ENCODE measurements at regions not wholly inside any gene's neighbourhood (a gene's known extent, or its start where the extent isn't known, plus 50 kb on each side); places are given as distances from the start of the nearest gene placed in this dataset.

DNA sequence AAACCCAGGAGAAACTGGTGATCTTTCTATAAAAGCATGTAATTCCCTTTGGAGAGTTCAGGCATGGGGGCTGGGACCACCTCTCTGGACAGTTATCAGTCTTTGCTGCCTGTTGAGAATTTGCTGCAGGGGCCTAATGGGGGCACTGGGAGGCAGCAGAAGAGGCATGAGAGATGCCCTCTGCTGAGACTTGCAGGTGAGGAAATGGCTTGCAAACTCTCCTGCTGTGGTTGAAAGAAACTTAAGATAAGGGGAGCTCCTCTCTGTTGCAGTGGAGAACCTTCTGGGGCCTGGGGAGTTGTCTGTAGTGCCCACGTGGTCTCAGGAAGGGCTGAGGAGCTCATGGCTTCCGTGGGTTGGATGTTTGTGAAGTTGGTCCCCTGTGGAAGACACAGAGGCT, 301.1 kb upstream of the FOXF1 start:
- no peaks in the 10 kb centered on the region for H3K36me3 ChIP-seq
- H3K4me1 ChIP-seq: peaks cover 12% of the 10 kb centered on the region
- no peaks in the 10 kb centered on the region for H3K27me3 ChIP-seq
- no peaks in the 10 kb centered on the region for H3K9me3 ChIP-seq (replicated peaks)
- H3K4me3 ChIP-seq: no peak overlapping the region
- no peak for DNase-seq
- H3K27ac ChIP-seq: no peak overlapping the region

GRCh38 chr16:86210403-86211193, 299.7 kb upstream of the FOXF1 start:
- no peaks in the 10 kb centered on the region for H3K36me3 ChIP-seq
- H3K27ac ChIP-seq: no peak overlapping the region
- DNase-seq: no peak
- H3K4me1 ChIP-seq: peaks cover 7% of the 10 kb centered on the region
- no peaks in the 10 kb centered on the region for H3K9me3 ChIP-seq (replicated peaks)
- no peaks in the 10 kb centered on the region for H3K27me3 ChIP-seq
- H3K4me3 ChIP-seq: no peak overlapping the region

GRCh38 chr16:86211265-86211664, 299.1 kb upstream of the FOXF1 start:
- Histone ChIP-seq H3K4me1 (no peaks in the 10 kb centered on the region; the same call in 1 of the 2 replicates), H3K27ac (no peak overlapping the region), H3K36me3 (no peaks in the 10 kb centered on the region), H3K27me3 (no peaks in the 10 kb centered on the region), H3K9me3 (replicated peaks) (no peaks in the 10 kb centered on the region), H3K4me3 (no peak overlapping the region)
- DNase-seq: no peak

DNA sequence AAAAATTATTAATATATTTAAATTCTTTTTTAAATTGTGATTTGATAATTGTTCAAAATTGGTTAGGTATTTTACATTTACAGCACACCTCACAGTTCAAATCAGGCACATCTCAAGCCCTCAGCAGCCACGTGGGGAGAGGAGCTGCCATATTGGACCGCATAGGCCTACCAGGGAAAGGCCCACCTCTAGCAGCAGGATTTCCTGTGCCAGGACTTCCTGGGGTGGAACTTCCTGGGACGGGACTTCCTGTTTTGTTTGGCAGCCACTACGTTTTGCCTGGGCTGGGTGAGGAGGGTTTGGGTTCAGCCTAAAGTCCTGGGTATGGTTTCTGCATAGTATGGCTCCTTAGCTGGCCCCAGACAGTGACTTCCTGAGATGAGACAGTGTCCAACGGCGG, 298.5 kb upstream of the FOXF1 start:
- H3K27me3 ChIP-seq: no peaks in the 10 kb centered on the region
- H3K9me3 ChIP-seq (replicated peaks): no peaks in the 10 kb centered on the region
- DNase-seq: no peak
- no peak overlapping the region for H3K4me3 ChIP-seq
- H3K27ac ChIP-seq: no peak overlapping the region
- H3K4me1 ChIP-seq: no peaks in the 10 kb centered on the region; the same call in 1 of the 2 replicates
- no peaks in the 10 kb centered on the region for H3K36me3 ChIP-seq

- Histone ChIP-seq H3K4me1 (no peaks in the 10 kb centered on the region; the same call in 1 of the 2 replicates), H3K27ac (no peak overlapping the region), H3K36me3 (no peaks in the 10 kb centered on the region), H3K4me3 (no peak overlapping the region), H3K27me3 (no peaks in the 10 kb centered on the region), H3K9me3 (replicated peaks) (no peaks in the 10 kb centered on the region)
- no peak for DNase-seq
Measured at GRCh38 chr16:86212706-86213436, 297.5 kb upstream of the FOXF1 start.

- Histone ChIP-seq H3K9me3 (replicated peaks) (no peaks in the 10 kb centered on the region), H3K4me3 (no peak overlapping the region), H3K27me3 (no peaks in the 10 kb centered on the region), H3K27ac (no peak overlapping the region), H3K36me3 (no peaks in the 10 kb centered on the region), H3K4me1 (no peaks in the 10 kb centered on the region; the same call in 1 of the 2 replicates)
- DNase-seq: no peak
Measured at GRCh38 chr16:86213437-86214205, 296.7 kb upstream of the FOXF1 start.

GRCh38 chr16:86214326-86215232, 295.7 kb upstream of the FOXF1 start:
- no peaks in the 10 kb centered on the region for H3K27me3 ChIP-seq
- H3K9me3 ChIP-seq (replicated peaks): no peaks in the 10 kb centered on the region
- DNase-seq: no peak
- no peaks in the 10 kb centered on the region for H3K36me3 ChIP-seq
- no peak overlapping the region for H3K27ac ChIP-seq
- H3K4me1 ChIP-seq: no peaks in the 10 kb centered on the region; the same call in 1 of the 2 replicates
- H3K4me3 ChIP-seq: no peak overlapping the region

DNA sequence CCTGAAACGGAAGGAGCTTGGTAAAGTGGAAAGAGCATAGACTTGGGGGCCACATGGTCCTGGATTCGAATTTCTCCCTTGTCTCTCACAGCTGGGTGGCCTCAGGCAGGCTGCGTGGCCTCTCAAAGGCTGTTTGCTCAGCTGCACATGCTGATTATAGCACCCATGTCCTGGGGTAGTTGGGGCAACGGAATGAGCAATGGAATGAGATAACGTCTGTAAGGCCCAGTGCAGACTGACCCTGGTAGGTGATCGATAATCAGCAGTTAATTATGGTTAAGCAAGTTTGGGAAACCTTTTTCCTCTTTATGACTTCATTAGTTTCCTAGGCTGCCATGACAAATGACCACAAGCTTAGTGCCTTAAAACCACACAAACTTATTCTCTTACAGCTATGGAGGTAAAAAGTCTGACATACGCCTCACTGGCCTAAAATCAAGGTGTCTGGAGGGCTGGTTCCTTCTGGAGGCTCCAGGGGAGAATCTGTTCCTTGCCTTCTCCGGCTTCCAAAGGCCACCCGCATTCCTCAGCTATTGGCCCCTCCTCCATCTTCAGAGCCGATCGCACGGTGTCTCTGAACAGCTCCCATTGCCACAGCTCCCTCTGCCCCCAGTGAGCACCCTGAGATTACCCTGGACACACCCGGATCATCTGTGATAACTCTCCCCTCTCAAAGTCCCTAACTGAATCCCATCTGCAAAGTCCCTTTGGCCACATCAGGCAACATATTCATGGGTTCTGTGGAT, 294.9 kb upstream of the FOXF1 start:
- H3K4me1 ChIP-seq: no peaks in the 10 kb centered on the region; the same call in 1 of the 2 replicates
- H3K27ac ChIP-seq: no peak overlapping the region
- DNase-seq: no peak
- H3K27me3 ChIP-seq: no peaks in the 10 kb centered on the region
- no peaks in the 10 kb centered on the region for H3K36me3 ChIP-seq
- H3K4me3 ChIP-seq: no peak overlapping the region
- no peaks in the 10 kb centered on the region for H3K9me3 ChIP-seq (replicated peaks)

DNA sequence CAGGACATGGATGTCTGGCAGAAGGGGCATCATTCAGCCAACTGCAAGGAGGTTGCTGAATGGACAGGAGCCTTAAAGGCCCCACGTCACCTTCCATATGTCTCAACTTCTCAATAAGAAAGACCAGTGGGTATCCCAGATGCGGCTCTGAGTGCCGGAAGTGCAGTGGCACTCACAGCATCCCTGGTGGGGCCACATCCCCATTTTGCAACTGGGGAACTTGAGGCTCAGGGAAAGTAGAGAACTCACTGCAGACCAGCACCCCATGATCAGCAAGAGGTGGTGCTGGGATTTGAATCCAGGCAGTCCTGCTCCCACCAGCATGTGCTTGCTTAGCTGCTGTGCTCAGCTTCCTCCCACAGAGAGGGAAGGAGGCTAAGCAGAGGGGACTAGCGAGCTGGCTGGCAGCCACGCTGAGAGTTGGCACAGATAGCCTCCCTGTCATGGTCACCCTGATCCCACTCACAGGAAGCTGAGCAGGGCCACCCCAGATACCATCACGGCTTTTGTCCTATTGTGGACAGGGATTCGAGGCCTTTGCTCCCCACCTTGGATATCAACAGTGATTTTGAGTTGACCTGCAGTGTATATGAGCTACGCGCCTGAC, 294.2 kb upstream of the FOXF1 start:
- Histone ChIP-seq H3K27ac (no peak overlapping the region), H3K9me3 (replicated peaks) (no peaks in the 10 kb centered on the region), H3K36me3 (no peaks in the 10 kb centered on the region), H3K27me3 (no peaks in the 10 kb centered on the region), H3K4me3 (no peak overlapping the region), H3K4me1 (no peaks in the 10 kb centered on the region; the same call in 1 of the 2 replicates)
- no peak for DNase-seq

GRCh38 chr16:86216591-86216990, 293.7 kb upstream of the FOXF1 start:
- H3K27ac ChIP-seq: no peak overlapping the region
- no peaks in the 10 kb centered on the region for H3K9me3 ChIP-seq (replicated peaks)
- H3K4me3 ChIP-seq: no peak overlapping the region
- no peaks in the 10 kb centered on the region; the same call in 1 of the 2 replicates for H3K4me1 ChIP-seq
- H3K27me3 ChIP-seq: no peaks in the 10 kb centered on the region
- H3K36me3 ChIP-seq: no peaks in the 10 kb centered on the region
- DNase-seq: no peak

GRCh38 chr16:86217001-86217890, 293.1 kb upstream of the FOXF1 start:
- Histone ChIP-seq H3K4me3 (no peak overlapping the region), H3K27me3 (no peaks in the 10 kb centered on the region), H3K4me1 (no peaks in the 10 kb centered on the region; the same call in 1 of the 2 replicates), H3K36me3 (no peaks in the 10 kb centered on the region), H3K9me3 (replicated peaks) (no peaks in the 10 kb centered on the region), H3K27ac (no peak overlapping the region)
- no peak for DNase-seq

- Histone ChIP-seq H3K9me3 (replicated peaks) (no peaks in the 10 kb centered on the region), H3K36me3 (no peaks in the 10 kb centered on the region), H3K27ac (no peak overlapping the region), H3K4me1 (no peaks in the 10 kb centered on the region; the same call in 1 of the 2 replicates), H3K4me3 (no peak overlapping the region), H3K27me3 (no peaks in the 10 kb centered on the region)
- no peak for DNase-seq
Measured at GRCh38 chr16:86217891-86218270, 292.4 kb upstream of the FOXF1 start.

Data from SJCRH30 (cell line).